ENCODE measurements at regions not wholly inside any gene's neighbourhood (a gene's known extent, or its start where the extent isn't known, plus 50 kb on each side); places are given as distances from the start of the nearest gene placed in this dataset.

DNA sequence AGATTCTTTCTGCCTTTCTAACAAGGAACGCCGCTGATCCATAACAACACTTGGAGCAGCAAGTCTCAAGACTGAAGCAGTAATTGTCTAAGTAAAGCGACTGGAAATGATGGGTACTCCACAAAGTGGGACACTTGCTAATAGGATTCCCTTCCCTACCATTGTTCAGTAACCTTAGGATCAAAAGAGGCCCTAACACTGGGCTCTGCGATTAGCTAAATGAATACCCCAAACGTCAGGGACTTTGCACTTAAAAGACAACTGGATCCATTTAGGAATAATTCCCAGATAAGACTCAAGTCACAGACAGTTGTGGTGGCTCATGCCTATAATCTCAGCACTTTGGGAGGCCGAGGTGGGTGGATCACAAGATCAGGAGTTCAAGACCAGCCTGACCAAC is 221.9 kb upstream of the FGGY start:
- Histone ChIP-seq H3K9me3 (ENCODE audit: control insufficient read depth, insufficient read depth, low read length) (no peaks in the 10 kb centered on the region), H3K4me1 (ENCODE audit: insufficient read depth, low read length) (peaks cover 65% of the 10 kb centered on the region), H3K36me3 (ENCODE audit: insufficient read depth, low read length) (no peaks in the 10 kb centered on the region), H3K9ac (ENCODE audit: low read depth, low read length) (no peak overlapping the region)

DNA sequence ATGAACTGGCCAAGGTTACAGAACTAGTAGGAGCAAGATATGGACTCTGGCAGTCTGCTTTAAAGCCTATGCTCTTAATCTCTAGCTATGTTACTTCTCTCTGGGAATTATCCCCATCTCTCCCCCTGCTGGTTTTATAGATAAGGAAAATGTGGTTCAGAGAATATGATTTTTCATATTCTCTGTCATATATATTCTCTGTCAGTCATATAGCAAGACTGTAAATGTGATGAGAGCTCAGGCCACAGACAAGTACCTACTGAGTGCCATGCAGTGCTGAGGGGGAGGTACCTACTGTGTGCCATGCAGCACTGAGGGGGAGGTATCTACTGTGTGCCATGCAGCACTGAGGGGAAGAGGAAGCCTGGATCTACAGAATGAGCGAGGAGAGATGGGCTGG is 220.3 kb upstream of the FGGY start:
- H3K9ac ChIP-seq (ENCODE audit: low read depth, low read length): no peak overlapping the region
- H3K36me3 ChIP-seq (ENCODE audit: insufficient read depth, low read length): no peaks in the 10 kb centered on the region
- H3K4me1 ChIP-seq (ENCODE audit: insufficient read depth, low read length): peaks cover 63% of the 10 kb centered on the region
- H3K9me3 ChIP-seq (ENCODE audit: control insufficient read depth, insufficient read depth, low read length): no peaks in the 10 kb centered on the region

DNA sequence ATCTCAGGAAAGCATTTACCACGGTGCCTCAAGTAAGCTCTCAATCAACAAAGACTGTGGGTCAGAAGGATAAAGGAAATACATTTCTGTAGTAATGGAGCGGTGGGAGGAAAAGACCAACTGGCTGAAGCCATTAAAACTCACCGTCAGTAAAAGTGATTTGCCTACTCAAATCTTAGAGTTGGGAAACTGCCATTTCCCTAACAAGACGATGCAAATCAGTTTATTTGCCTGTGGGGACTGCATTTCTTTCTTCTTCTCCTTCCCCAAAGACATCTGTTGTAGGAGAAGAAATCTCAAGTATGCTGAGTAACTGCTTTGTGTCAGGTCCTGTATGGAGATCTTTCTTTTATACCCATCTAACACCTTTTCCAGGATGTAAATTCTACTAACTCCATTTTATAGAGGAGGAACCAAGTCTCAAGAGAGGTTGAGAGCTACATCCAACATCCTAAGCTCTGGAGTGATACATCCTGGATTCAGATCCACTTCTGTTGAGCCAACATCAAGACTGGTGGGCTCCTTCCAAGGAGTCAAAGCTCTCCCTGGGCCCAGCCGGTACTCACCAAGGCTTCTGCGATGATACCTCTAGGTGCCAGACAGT is 219.3 kb upstream of the FGGY start:
- Histone ChIP-seq H3K4me1 (ENCODE audit: insufficient read depth, low read length) (peaks cover 63% of the 10 kb centered on the region), H3K9ac (ENCODE audit: low read depth, low read length) (peak overlapping the region; percentile 17), H3K36me3 (ENCODE audit: insufficient read depth, low read length) (no peaks in the 10 kb centered on the region), H3K9me3 (ENCODE audit: control insufficient read depth, insufficient read depth, low read length) (no peaks in the 10 kb centered on the region)

DNA sequence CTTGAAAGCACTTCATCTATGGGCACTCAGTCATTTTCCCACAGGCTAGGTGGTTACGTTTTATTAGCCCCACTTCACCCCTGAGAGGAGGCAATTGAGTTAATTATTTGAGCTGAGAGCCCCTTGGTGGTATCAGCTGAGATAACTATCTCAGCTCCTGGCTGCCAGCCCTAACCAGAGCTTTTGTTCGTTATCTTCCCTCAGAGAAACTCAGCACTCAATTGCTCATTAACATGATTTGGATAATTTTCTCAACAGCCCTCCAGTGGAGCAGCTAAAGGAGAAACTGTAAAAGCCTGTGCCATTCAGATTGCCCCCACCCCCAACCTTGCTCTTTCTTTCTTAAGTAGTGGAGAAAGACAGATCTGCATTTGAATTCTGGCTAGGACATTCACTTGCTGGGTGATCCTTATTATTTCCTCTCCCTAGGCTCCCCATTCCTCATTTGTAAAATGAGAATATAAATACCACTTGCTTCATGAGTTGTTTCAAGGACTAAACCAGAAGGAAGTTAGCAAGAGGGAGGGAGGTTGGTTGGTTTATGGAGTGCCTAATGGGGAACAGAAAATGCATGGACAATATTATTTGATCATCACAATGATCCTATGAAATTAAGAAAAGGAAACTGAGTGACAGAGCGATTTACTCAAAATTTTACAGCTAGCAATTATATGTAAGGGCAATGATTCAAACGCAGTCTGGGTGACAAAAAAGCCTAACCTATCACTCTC is 218.7 kb upstream of the FGGY start:
- H3K4me1 ChIP-seq (ENCODE audit: insufficient read depth, low read length): peaks cover 61% of the 10 kb centered on the region
- no peaks in the 10 kb centered on the region for H3K36me3 ChIP-seq (ENCODE audit: insufficient read depth, low read length)
- no peaks in the 10 kb centered on the region for H3K9me3 ChIP-seq (ENCODE audit: control insufficient read depth, insufficient read depth, low read length)
- peak overlapping the region; percentile 17 for H3K9ac ChIP-seq (ENCODE audit: low read depth, low read length)

DNA sequence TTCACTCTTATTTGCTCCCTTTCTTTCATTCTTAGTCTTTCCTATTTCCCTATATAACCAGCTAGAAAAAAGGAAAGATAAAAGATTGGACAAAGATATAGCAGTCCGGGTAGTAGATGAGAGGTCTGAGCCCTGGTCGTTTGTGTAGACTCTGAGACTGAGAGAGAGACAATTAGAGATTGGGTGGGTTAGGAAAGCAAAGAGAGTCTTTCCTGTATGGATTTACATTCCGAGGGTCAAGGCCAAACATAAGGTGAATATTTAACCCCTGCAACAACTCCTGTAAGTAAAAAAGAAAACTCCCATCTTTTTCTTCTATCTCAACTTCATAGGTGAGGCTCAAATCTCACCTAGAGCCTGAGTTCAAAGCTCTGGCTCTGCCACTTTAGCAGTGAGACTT is 218.0 kb upstream of the FGGY start:
- Histone ChIP-seq H3K4me1 (ENCODE audit: insufficient read depth, low read length) (peaks cover 66% of the 10 kb centered on the region), H3K9ac (ENCODE audit: low read depth, low read length) (no peak overlapping the region), H3K9me3 (ENCODE audit: control insufficient read depth, insufficient read depth, low read length) (no peaks in the 10 kb centered on the region), H3K36me3 (ENCODE audit: insufficient read depth, low read length) (no peaks in the 10 kb centered on the region)

DNA sequence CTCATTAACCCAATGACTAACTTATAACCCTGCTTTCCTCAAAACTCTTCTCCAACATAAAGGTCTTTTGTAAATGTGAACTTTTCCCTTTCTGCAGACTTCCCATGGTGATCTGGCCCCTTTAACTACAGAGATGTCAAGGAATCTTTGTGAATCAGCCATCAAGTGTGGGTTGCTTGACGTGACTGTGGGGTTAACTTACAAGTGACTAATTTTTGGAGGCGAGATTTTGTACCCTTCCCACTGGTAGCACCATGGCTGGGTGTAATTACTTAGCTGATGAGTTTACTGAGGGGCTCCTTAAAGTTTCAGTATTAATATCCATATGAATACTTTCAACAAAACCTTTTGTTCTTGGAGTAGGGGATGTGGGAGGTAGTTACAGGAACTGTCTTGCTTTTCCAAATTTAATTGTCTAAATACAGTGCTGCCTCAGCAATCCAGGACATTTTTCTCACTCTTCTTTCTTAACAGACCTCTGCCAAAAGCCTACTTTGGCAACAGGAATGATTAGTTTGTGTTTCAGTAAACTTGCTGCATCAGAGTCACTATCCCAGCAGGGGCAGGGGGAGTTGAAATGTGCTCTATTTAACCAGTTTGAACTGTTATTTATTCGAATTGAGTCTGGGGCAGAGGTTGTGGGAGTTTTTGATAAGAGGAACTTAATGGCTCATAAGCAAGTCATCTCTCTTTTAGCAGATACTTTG is 217.3 kb upstream of the FGGY start:
- no peak overlapping the region; the same call in 1 of the 2 replicates for H3K9ac ChIP-seq (ENCODE audit: low read depth, low read length)

DNA sequence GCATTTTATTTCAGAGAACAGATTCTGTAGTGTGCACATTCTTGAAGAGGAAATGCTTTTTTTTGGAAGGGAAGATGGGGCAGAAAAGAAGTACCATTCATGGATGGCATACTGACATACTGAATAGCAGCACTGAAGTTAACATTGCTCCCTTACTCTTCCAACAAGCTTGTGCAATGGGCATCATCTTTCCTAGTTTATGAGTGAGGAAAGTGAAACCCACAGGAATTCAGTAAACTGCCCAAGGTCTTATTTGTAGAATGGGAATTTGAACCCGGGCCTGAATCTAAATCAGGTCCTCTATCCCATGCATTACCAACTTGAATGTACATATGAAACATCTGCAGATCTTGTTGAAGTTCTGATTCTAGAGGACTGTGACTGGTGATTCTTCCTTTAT is 215.7 kb upstream of the FGGY start:
- Histone ChIP-seq H3K9me3 (ENCODE audit: control insufficient read depth, insufficient read depth, low read length) (no peaks in the 10 kb centered on the region), H3K9ac (ENCODE audit: low read depth, low read length) (no peak overlapping the region), H3K4me1 (ENCODE audit: insufficient read depth, low read length) (peaks cover 72% of the 10 kb centered on the region), H3K36me3 (ENCODE audit: insufficient read depth, low read length) (no peaks in the 10 kb centered on the region)

More for the DNA sequence above, 217.3 kb upstream of the FGGY start:
- H3K4me1 ChIP-seq (ENCODE audit: insufficient read depth, low read length): peaks cover 72% of the 10 kb centered on the region
- H3K36me3 ChIP-seq (ENCODE audit: insufficient read depth, low read length): no peaks in the 10 kb centered on the region
- H3K9me3 ChIP-seq (ENCODE audit: control insufficient read depth, insufficient read depth, low read length): no peaks in the 10 kb centered on the region

DNA sequence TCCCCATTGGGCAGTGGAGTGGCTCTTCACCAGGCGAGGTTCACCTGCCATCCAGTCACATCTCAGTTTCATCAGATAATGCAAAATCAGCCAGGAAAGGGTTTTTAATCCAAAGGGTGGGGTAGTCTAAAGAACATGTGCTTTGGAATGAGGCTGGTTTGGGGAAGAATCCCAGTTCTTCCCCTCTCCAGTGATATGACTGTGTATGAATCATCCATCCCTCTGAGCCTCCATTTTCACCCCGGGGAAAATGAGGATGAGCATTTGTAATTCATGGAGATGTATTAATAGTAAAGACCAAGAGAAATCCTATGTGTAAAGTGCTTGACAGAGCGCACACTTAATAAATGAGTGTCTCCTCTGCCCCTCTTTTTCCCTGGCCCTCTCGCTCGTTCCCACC is 215.1 kb upstream of the FGGY start:
- peaks cover 66% of the 10 kb centered on the region for H3K4me1 ChIP-seq (ENCODE audit: insufficient read depth, low read length)
- H3K9me3 ChIP-seq (ENCODE audit: control insufficient read depth, insufficient read depth, low read length): no peaks in the 10 kb centered on the region

DNA sequence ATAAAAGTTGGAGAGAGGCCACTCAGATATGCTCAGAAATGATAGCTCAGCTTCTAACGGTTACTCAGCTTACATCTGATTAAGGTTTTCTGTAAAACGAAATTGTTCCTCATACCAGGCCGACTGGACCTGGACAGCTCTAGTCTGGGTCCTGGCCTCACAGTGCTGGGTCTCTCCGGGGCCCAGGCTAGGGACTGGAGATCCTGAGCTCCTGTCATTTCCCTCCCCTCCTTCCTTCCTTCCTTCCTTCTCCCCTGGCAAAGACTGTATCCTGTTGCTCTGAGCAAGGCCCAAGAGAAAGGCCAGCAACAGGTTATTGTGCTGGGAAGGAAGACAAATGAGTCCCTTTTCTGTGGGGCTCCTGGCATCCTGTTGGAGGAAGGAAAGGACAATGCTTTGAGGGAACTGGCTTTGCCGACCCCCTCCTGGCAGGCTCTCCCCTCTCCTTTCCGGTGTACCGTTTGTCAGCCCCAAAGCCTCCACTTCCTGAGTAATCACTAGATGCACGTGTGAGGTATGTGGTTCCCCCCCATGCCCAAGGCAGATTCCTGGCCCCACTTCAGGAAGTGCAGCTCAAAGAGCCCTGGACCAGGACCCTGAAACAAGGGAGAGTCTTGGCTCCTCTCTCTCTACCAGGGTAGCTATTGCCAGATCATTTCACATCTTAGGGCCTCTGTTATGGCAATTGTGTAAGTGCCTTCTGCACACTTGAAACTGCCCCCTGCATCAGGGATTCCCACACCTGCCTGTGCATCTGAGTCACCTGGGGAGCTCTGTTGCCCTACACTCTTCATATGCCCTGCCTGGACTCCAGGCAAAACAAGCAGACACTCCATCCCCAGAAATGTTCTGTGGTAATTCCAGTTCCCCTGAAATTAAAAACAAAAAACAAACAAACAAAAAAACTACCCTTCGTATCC is 212.7 kb upstream of the FGGY start:
- peaks cover 5% of the 10 kb centered on the region; the same call in 1 of the 2 replicates for H3K9me3 ChIP-seq (ENCODE audit: control insufficient read depth, insufficient read depth, low read length)
- H3K4me1 ChIP-seq (ENCODE audit: insufficient read depth, low read length): peaks cover 45% of the 10 kb centered on the region
- H3K9ac ChIP-seq (ENCODE audit: low read depth, low read length): no peak overlapping the region
- H3K36me3 ChIP-seq (ENCODE audit: insufficient read depth, low read length): no peaks in the 10 kb centered on the region

More for the DNA sequence above, 215.1 kb upstream of the FGGY start:
- H3K9ac ChIP-seq (ENCODE audit: low read depth, low read length): no peak overlapping the region
- H3K36me3 ChIP-seq (ENCODE audit: insufficient read depth, low read length): no peaks in the 10 kb centered on the region

DNA sequence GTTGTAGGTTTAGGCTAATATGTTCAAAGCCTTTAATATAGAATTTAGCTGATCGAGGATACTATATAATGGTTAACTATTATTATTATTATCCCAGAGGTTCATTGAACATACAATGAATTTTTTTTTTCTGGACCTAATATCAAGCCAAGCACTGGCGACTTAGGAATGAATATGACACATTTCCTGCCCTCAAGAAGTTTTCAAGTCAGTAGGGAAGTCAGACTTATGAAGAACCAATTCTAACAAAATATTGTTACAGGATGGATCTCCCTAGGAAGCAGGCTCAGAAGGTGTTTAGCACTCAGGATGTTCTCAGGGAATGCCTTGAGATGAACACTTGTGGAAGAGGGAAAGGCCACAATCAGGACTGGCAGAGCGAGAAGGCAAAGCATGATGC is 211.8 kb upstream of the FGGY start:
- Histone ChIP-seq H3K9ac (ENCODE audit: low read depth, low read length) (no peak overlapping the region), H3K9me3 (ENCODE audit: control insufficient read depth, insufficient read depth, low read length) (peaks cover 5% of the 10 kb centered on the region; the same call in 1 of the 2 replicates), H3K4me1 (ENCODE audit: insufficient read depth, low read length) (peaks cover 38% of the 10 kb centered on the region), H3K36me3 (ENCODE audit: insufficient read depth, low read length) (no peaks in the 10 kb centered on the region)

DNA sequence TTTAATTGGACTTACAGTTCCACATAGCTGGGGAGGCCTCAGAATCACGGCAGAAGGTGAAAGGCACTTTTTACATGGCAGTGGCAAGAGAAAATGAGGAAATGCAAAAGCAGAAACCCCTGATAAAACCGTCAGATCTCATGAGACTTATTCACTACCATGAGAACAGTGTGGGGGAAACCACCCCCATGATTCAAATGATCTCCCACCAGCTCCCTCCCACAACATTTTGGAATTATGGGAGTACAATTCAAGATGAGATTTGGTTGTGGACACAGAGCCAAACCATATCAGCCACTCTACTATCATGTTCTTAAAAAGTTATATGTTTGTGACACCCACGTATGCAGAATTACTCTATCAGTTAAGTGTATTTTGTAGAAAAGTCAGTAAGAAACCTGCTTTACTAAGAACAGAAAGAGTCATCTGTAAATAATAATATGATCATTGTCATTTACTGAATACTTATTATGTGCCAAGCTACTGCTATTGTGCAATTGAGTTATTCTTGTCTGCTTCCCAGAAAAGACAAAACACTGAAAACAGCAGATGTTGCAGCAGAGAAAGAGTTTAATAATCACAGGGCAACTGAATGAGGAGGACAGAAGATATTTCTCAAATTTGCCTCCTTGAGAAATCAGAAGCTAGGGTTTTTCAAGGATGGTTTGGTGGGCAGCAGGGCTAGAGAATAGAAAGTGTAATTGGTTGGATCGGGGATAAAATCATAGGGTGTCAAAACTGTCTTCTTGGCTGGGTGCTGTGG is 207.7 kb upstream of the FGGY start:
- no peak overlapping the region for H3K9ac ChIP-seq (ENCODE audit: low read depth, low read length)
- peaks cover 21% of the 10 kb centered on the region for H3K4me1 ChIP-seq (ENCODE audit: insufficient read depth, low read length)
- H3K9me3 ChIP-seq (ENCODE audit: control insufficient read depth, insufficient read depth, low read length): peaks cover 5% of the 10 kb centered on the region; the same call in 1 of the 2 replicates
- H3K36me3 ChIP-seq (ENCODE audit: insufficient read depth, low read length): no peaks in the 10 kb centered on the region

DNA sequence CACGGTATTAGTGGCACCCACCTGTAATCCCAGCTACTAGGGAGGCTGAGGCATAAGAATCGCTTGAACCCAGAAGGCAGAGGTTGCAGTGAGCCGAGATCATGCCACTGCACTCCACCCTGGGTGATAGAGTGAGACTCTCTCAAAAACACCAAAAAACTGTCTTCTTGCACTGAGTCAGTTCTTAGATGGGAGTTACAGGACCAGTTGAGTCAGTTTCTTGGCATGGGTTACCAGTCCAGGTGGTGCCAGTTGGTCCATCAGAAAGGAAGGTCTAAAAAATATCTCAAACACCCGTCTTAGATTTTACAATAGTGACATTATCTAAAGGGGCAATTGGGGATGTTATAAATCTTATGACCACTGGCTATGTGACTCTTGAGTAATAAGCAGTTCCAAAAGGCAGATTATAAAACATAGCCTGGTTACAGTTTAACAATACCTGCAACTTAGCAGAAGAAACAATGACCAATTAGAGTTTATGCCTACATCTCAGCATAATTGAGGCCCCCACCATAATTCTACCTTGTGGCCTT is 206.9 kb upstream of the FGGY start:
- Histone ChIP-seq H3K9ac (ENCODE audit: low read depth, low read length) (no peak overlapping the region), H3K4me1 (ENCODE audit: insufficient read depth, low read length) (peaks cover 16% of the 10 kb centered on the region; the same call in 1 of the 2 replicates), H3K9me3 (ENCODE audit: control insufficient read depth, insufficient read depth, low read length) (peaks cover 5% of the 10 kb centered on the region; the same call in 1 of the 2 replicates), H3K36me3 (ENCODE audit: insufficient read depth, low read length) (no peaks in the 10 kb centered on the region)

DNA sequence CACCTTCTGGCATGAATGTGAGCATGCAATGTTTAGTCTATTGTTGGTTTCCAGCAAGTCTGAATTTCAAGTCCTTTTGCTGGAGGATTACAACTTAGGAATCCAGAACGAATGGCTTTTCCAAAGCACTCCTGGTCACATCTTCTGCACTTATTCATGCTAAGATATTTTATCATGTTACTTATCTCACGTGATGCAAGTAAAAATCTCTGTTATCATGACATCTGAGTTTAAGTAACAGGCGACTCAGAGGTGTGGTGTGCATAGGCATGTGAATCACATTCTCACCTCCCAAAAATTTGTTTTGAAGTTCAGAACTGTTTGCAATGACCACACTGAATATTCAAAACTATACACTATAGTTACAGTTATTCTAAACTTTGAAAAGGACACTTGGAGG is 204.8 kb upstream of the FGGY start:
- peaks cover 5% of the 10 kb centered on the region; the same call in 1 of the 2 replicates for H3K9me3 ChIP-seq (ENCODE audit: control insufficient read depth, insufficient read depth, low read length)
- no peaks in the 10 kb centered on the region for H3K36me3 ChIP-seq (ENCODE audit: insufficient read depth, low read length)
- no peak overlapping the region for H3K9ac ChIP-seq (ENCODE audit: low read depth, low read length)
- peaks cover 16% of the 10 kb centered on the region; the same call in 1 of the 2 replicates for H3K4me1 ChIP-seq (ENCODE audit: insufficient read depth, low read length)

Measured in ES-I3 (cell line).